ENCODE measurements at regions not wholly inside any gene's neighbourhood (a gene's known extent, or its start where the extent isn't known, plus 50 kb on each side); places are given as distances from the start of the nearest gene placed in this dataset.

DNA sequence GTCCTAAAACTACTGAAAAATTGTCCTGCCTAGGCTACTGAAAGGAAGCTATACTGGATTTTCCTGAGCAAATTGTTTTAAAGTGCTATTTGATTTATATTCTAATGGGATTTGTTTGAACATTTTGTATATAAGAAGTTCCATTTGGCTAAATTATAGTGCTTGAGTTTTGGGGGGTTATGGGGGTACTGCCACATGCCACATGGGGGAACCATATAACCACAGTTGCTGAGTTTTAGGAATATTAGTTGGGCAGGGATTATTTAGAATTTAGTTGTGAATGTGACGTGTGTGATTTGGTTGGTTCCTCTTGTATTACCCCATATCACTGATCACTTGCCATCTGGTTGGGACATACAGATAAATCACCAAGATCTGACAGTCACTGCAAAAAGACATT is 224.5 kb upstream of the TAPT1 start:
- Histone ChIP-seq H3K79me2 (ENCODE audit: low read length) (no peaks in the 10 kb centered on the region), H2AFZ (ENCODE audit: low read length) (no peak overlapping the region), H3K9me2 (replicated peaks; ENCODE audit: insufficient read depth, low read length) (no peaks in the 10 kb centered on the region), H3K36me3 (replicated peaks; ENCODE audit: insufficient read depth, low read length) (no peaks in the 10 kb centered on the region), H3K9me3 (replicated peaks; ENCODE audit: insufficient read depth, low read length) (no peaks in the 10 kb centered on the region), H3F3A (ENCODE audit: insufficient read depth, low read length) (no peaks in the 10 kb centered on the region), H3K4me3 (ENCODE audit: low read length) (no peak overlapping the region), H4K20me1 (ENCODE audit: insufficient read depth, low read length) (no peaks in the 10 kb centered on the region), H3K4me2 (ENCODE audit: low read depth, low read length) (no peak overlapping the region), H3K27me3 (replicated peaks; ENCODE audit: insufficient read depth, low read length) (no peaks in the 10 kb centered on the region), H3K9ac (ENCODE audit: low read length) (no peak overlapping the region), H3K4me1 (ENCODE audit: low read length) (no peaks in the 10 kb centered on the region), H3K27ac (ENCODE audit: low read length) (no peak overlapping the region)
- TF ChIP-seq EZH2 (optimal IDR thresholded peaks at IDR 0.05; ENCODE audit: low read depth, low read length), result no peak
- TF ChIP-seq EZH2phosphoT487 (IDR thresholded peaks at IDR 0.05; ENCODE audit: low read length), result no peak
- TF ChIP-seq, protein P1, sequence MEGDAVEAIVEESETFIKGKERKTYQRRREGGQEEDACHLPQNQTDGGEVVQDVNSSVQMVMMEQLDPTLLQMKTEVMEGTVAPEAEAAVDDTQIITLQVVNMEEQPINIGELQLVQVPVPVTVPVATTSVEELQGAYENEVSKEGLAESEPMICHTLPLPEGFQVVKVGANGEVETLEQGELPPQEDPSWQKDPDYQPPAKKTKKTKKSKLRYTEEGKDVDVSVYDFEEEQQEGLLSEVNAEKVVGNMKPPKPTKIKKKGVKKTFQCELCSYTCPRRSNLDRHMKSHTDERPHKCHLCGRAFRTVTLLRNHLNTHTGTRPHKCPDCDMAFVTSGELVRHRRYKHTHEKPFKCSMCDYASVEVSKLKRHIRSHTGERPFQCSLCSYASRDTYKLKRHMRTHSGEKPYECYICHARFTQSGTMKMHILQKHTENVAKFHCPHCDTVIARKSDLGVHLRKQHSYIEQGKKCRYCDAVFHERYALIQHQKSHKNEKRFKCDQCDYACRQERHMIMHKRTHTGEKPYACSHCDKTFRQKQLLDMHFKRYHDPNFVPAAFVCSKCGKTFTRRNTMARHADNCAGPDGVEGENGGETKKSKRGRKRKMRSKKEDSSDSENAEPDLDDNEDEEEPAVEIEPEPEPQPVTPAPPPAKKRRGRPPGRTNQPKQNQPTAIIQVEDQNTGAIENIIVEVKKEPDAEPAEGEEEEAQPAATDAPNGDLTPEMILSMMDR (IDR thresholded peaks at IDR 0.05; ENCODE audit: low read length), result no peak
- DNase-seq, result no peak

DNA sequence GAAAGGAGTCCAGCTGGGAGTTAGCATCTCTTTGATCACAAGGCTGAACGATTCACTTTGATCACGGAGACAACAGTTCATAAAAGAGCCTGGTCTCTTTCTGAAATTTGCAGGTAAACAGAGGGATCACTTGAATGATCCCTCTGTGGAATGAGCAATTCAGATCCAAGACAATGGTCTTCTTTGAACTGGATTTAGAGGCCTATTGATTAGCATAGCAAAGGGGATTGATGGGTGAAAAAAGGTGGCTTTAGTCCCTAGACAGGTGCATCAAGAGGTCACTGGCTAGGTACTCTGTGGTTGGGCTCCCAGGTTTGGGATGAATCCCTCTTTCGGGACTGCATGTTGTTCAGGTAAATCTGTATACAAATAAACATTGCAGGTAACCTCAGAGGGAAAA is 223.8 kb upstream of the TAPT1 start:
- H4K20me1 ChIP-seq (ENCODE audit: insufficient read depth, low read length), result no peaks in the 10 kb centered on the region

DNA sequence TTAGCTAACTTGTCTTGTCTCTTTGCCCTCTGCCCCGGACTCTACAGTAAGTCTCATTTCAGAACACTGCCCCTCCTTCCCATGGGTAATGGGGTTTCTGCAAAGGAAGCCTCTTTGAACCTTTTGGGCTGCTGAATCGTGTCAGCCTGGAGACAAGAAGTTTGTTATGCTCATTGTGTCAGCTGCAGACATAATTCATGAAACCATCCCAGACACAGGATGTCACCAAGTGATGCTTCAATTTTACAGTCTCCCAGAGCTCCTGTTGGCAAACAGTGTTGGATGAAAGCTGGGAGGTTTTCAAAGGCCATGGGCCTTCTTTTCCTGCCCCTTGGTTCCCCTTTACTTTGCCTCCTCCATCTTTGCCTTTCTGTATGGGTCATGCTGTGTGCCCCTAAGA is 223.1 kb upstream of the TAPT1 start:
- Histone ChIP-seq H3K4me2 (ENCODE audit: low read depth, low read length) (no peak overlapping the region), H3K9me2 (replicated peaks; ENCODE audit: insufficient read depth, low read length) (no peaks in the 10 kb centered on the region), H3K9me3 (replicated peaks; ENCODE audit: insufficient read depth, low read length) (no peaks in the 10 kb centered on the region), H2AFZ (ENCODE audit: low read length) (no peak overlapping the region), H3K36me3 (replicated peaks; ENCODE audit: insufficient read depth, low read length) (no peaks in the 10 kb centered on the region), H3K4me3 (ENCODE audit: low read length) (no peak overlapping the region), H3K9ac (ENCODE audit: low read length) (no peak overlapping the region), H3K4me1 (ENCODE audit: low read length) (no peaks in the 10 kb centered on the region), H3F3A (ENCODE audit: insufficient read depth, low read length) (no peaks in the 10 kb centered on the region), H3K27me3 (replicated peaks; ENCODE audit: insufficient read depth, low read length) (no peaks in the 10 kb centered on the region), H4K20me1 (ENCODE audit: insufficient read depth, low read length) (no peaks in the 10 kb centered on the region), H3K27ac (ENCODE audit: low read length) (no peak overlapping the region), H3K79me2 (ENCODE audit: low read length) (no peaks in the 10 kb centered on the region)
- DNase-seq, result no peak
- TF ChIP-seq EZH2phosphoT487 (IDR thresholded peaks at IDR 0.05; ENCODE audit: low read length) (no peak), EZH2 (optimal IDR thresholded peaks at IDR 0.05; ENCODE audit: low read depth, low read length) (no peak)
- TF ChIP-seq, protein P1 (IDR thresholded peaks at IDR 0.05; ENCODE audit: low read length), result no peak

More for the DNA sequence above, 223.8 kb upstream of the TAPT1 start:
- no peak for DNase-seq
- Histone ChIP-seq H3K9me2 (replicated peaks; ENCODE audit: insufficient read depth, low read length) (no peaks in the 10 kb centered on the region), H3K27me3 (replicated peaks; ENCODE audit: insufficient read depth, low read length) (no peaks in the 10 kb centered on the region), H2AFZ (ENCODE audit: low read length) (no peak overlapping the region), H3K79me2 (ENCODE audit: low read length) (no peaks in the 10 kb centered on the region), H3K4me1 (ENCODE audit: low read length) (no peaks in the 10 kb centered on the region), H3K9me3 (replicated peaks; ENCODE audit: insufficient read depth, low read length) (no peaks in the 10 kb centered on the region), H3K4me2 (ENCODE audit: low read depth, low read length) (no peak overlapping the region), H3K27ac (ENCODE audit: low read length) (no peak overlapping the region), H3K4me3 (ENCODE audit: low read length) (no peak overlapping the region), H3F3A (ENCODE audit: insufficient read depth, low read length) (no peaks in the 10 kb centered on the region), H3K36me3 (replicated peaks; ENCODE audit: insufficient read depth, low read length) (no peaks in the 10 kb centered on the region), H3K9ac (ENCODE audit: low read length) (no peak overlapping the region)
- TF ChIP-seq, protein P1 (IDR thresholded peaks at IDR 0.05; ENCODE audit: low read length), result no peak
- TF ChIP-seq EZH2 (optimal IDR thresholded peaks at IDR 0.05; ENCODE audit: low read depth, low read length), result no peak
- TF ChIP-seq EZH2phosphoT487 (IDR thresholded peaks at IDR 0.05; ENCODE audit: low read length), result no peak

All from MM.1S (cell line).